ENCODE measurements at regions not wholly inside any gene's neighbourhood (a gene's known extent, or its start where the extent isn't known, plus 50 kb on each side); places are given as distances from the start of the nearest gene placed in this dataset.

DNA sequence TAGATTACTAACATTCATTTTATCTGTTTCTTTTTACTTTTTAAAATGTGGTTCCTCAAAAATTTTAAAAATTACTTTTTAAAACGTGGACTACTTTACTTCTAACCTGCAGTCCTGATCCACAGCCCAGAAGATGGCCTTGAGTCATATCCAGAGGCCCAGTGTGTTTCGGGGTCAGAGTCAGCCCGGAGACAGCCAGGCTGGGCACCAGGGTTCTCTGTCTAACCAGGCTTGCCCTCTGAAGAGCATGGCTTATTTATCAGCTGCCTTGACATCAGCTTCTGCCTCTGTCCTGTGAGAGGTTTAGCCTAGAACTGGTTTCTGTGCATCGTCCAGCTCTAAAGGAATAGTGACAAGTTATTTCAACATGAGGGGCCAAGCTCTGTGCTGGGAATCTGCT, 332.0 kb downstream of the FGF9 start:
- no peak overlapping the region for H3K23ac ChIP-seq (ENCODE audit: low read depth, low read length)
- ChIA-PET CTCF (no interaction called here), POLR2A (ENCODE audit: unreplicated experiment) (no interaction called here)
- no peak overlapping the region for H3K56ac ChIP-seq (ENCODE audit: extremely low read depth, insufficient read depth, low read length)
- H3K14ac ChIP-seq (replicated peaks; ENCODE audit: low read depth, low read length): no peak overlapping the region
- no TSS peak for BruUV-seq (replicated peaks)
- no peaks in the 10 kb centered on the region for H4K20me1 ChIP-seq (ENCODE audit: insufficient read depth, low read length)
- no peak overlapping the region for H3K4me2 ChIP-seq (ENCODE audit: low read depth, low read length)
- peaks cover 4% of the 10 kb centered on the region; the same call in 1 of the 2 replicates for H3K27me3 ChIP-seq (ENCODE audit: control insufficient read depth, insufficient read depth, low read length)
- H3K4me3 ChIP-seq (ENCODE audit: insufficient read depth, low read depth, low read length): no peak overlapping the region
- no peak overlapping the region for H2BK15ac ChIP-seq (ENCODE audit: low read depth, low read length)
- in situ Hi-C loops (cut with MboI; ENCODE audit: low sequenced_read_pairs) (no loop called here), intact Hi-C loops (cut with micrococcal nuclease) (no loop called here), dilution Hi-C loops (cut with HindIII; ENCODE audit: low sequenced_read_pairs, unreplicated experiment) (no loop called here)
- H2AFZ ChIP-seq (replicated peaks; ENCODE audit: low read length, poor library complexity): no peak overlapping the region
- no peak for ATAC-seq (ENCODE audit: low read depth)
- TF ChIP-seq CHD1 (IDR thresholded peaks at IDR 0.05; ENCODE audit: low read depth, low read length) (no peak), RFX5 (IDR thresholded peaks at IDR 0.05; ENCODE audit: low read depth, low read length) (no peak), MAZ (IDR thresholded peaks at IDR 0.05; ENCODE audit: borderline replicate concordance, low read depth, low read length) (no peak), MAFK (IDR thresholded peaks at IDR 0.05; ENCODE audit: low read depth, low read length) (no peak), BHLHE40 (IDR thresholded peaks at IDR 0.05; ENCODE audit: low read depth, low read length) (no peak)
- no peak overlapping the region for H4K5ac ChIP-seq (ENCODE audit: low read depth, low read length)
- peaks cover 2% of the 10 kb centered on the region for H3K9me3 ChIP-seq (ENCODE audit: control insufficient read depth, insufficient read depth, low read length)
- H3K9me1 ChIP-seq (ENCODE audit: insufficient read depth, low read length): no peaks in the 10 kb centered on the region
- no peaks in the 10 kb centered on the region for H3K36me3 ChIP-seq (ENCODE audit: control insufficient read depth, insufficient read depth, low read length)
- no peak for DNase-seq
- H3K9ac ChIP-seq (ENCODE audit: low read depth, low read length): no peak overlapping the region
- H4K91ac ChIP-seq (ENCODE audit: insufficient read depth, low read depth, low read length): no peak overlapping the region
- no peak overlapping the region for H3K4ac ChIP-seq (ENCODE audit: low read depth, low read length)
- H2BK20ac ChIP-seq (ENCODE audit: low read depth, low read length): no peak overlapping the region
- H2BK120ac ChIP-seq (ENCODE audit: low read depth, low read length): no peak overlapping the region
- H2AK5ac ChIP-seq (ENCODE audit: low read depth, low read length): no peak overlapping the region
- 100% methylated on average over 2 of the region's 4 CpGs; no CpG with 5 or more reads in 1 of the 2 experiments for WGBS, 2 experiments (ENCODE audit: extremely low coverage in 2 of 2, insufficient read length in 1 of 2)
- no peak overlapping the region for H2BK5ac ChIP-seq (ENCODE audit: low read depth, low read length, poor library complexity, severe bottlenecking)
- no peak overlapping the region for H3K18ac ChIP-seq (ENCODE audit: low read depth, low read length)
- H4K8ac ChIP-seq (ENCODE audit: low read depth in 2 of 2, low read length in 2 of 2): no peak overlapping the region
- H3K27ac ChIP-seq (ENCODE audit: insufficient read depth, low read length): no peak overlapping the region
- no peak overlapping the region for H2AK9ac ChIP-seq (replicated peaks; ENCODE audit: low read depth, low read length, poor library complexity)
- no peaks in the 10 kb centered on the region for H3K79me1 ChIP-seq (ENCODE audit: low read depth in 1 of 2, low read length in 2 of 2)
- H3K4me1 ChIP-seq (ENCODE audit: control insufficient read depth, insufficient read depth, low read length): no peaks in the 10 kb centered on the region
